ENCODE measurements at regions not wholly inside any gene's neighbourhood (a gene's known extent, or its start where the extent isn't known, plus 50 kb on each side); places are given as distances from the start of the nearest gene placed in this dataset.

DNA sequence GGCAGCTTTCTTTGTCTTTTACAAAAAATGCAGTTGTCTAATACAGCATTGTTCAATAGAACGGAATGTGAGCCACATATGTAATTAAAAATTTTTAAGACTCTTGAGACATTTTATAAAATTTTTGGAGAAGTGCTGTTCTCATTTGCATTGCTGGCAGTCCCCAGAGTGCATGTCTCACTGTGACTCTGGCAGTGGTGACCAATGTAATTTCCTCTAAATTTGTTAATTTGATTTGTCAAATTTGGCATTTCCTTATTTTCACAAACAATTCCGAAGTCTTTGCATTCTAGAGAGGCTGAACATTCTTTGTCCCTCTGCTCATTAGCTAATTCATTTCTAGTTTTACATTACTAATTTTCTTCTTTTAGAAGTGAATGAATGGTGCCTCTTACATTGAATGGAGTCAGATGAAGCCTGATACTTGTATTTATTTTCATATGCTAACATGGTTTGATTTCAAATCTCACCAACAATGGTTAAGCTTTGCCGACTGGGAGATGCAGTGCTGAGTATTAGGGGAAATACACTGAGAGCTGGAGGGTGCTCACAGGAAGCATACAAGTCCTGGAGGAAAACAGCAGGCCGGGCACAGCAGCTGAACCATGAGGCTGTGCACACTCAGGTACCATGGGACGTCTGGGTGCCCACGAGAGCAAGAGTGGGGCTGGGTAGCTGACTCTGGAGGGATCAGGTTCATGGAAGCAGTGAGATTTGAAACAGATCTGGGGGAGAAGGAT is 68.5 kb upstream of the ARMC2 start:
- DNase-seq: no peak

DNA sequence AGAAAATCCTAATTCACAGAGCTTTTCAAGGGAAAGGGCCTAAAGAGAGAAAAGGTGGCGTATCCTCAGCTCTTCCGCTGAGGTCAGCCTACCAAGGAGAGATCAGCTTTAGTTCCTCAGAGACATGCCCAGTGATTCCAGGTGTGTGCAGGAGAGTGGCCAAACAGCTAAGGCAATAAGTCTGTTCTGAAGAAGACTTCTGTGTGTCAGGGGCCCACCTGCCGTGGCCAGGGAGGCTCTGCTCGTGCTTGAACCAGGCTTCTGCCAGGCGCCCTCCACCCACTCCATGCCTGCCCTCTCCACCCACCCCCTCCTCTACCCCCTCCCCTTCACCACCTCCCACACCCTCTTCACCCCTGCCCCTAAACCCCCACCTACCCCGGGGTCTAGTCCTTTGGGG is 67.4 kb upstream of the ARMC2 start:
- DNase-seq: no peak

DNA sequence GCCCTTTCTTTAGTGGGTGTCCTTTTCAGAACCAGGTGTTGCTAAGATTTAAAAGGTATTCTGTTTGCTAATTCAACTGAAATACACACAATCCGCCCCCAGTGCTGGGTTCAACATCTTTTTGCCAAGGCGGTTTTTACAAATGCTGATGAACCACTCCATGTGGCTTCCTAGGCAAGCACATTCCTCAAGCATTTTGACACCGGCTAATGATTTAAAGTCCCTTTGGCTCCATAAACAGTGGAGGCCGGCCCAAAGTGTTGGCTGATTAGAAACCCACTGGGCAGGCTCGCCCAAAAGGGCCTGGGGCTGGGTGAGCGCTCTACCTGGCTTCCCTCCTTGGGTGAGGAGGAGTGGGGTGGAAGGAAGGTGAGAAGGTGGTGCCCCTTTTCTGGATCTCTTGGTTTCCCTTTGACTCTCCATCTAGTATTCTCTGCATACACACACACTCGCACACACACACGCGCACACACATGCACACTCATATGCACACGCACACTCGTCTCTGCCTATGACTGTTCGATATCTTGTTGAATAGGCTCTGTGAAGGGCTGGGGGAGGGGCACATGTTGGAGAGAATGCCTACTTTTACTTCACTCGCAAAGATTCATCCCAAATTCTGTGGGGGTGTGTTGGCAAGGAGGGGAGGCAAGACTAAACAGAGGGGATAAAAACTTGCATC is 66.7 kb upstream of the ARMC2 start:
- DNase-seq: no peak

DNA sequence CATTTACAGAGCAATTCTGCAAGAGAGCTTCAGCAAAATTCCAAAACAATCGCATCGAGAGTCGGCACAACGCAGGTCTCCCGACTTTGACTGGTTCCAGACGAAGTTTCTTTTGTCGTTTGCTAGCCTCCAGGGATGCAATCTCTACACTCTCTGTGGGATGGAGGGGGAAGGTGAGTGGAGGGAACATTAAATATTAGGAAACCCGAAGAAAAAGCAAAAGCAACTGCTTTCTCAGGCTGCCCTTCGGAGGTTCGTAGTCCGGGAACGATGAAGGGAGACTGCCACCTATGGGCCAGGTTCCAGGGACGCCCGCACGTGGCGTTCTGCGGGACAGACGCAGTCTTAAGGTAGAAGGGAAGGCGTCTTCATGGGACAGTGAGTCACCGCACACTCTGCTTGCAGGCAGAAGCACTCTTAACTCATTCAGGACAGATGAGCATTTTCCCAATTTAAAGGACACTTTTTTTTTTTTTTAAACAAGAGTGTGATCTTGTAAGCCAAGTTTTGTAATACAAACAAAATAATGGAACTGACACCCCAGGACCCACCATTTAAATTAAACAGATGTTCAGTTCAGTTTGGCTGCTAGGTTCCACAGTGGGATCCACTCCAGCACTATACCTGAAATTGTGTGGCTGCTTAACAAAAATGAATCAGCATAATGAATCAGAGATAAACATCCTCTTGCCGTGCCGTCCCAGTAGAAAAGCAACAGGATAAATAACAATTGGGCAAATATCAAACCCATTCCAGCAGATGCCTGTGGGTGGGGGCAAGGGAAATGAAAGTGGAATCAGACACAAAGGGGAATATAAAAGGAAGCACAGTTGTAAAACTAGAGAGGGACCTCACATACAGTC is 65.8 kb upstream of the ARMC2 start:
- DNase-seq: peak in 12 of 14 donors; percentile 13 to 70 (median 54)

DNA sequence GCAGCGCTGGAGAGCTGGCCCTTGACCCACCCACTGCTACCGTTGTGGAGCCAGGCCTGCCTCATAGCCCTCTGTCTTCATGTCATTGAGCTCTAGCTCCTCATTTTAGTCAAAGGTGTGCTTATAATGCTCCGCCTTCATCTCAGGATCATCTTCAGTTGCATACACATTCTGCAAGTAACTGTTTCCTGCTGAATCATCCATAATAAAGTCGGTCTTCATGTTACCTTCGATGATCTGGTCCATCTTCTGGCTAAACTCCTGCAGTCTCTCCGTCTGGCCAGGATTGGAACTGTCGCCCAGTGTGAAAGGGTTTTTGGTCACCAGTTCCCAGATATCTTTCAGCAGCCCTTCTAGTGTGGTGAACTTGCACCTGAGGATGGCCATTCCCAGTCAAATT is 62.6 kb upstream of the ARMC2 start:
- DNase-seq: no peak

DNA sequence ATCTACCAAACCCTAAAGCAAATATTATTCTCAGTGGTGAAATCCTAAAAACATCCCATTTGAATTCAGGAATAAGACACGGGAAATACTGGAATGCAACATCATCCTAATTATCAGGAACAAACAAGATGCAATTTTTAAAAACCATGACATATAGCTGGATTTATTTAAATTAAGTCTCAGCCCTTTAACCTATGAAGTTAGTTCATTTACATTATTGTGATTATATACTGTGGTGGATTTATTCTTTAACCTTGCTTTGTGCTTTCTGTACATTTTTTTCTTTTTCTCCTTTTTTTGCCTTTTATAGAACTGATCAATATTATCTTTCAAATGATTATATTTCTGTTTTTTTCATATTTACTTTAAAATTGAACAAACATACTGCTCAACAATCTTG is 59.8 kb upstream of the ARMC2 start:
- no peak for DNase-seq

DNA sequence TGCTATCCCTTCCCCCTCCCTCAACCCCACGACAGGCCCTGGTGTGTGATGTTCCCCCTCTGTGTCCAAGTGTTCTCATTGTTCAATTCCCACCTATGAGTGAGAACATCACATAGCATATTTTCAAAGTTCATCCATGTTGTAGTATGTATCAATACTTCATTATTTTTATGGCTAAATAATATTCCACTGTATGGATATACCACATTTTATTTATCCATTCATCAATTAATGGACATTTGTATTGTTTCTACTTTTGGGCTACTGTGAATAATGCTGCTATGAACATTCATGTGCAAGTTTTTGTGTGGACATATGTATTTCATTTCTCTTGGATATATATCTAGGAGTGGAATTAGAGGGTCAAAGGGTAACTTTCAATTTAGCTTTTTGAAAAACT is 58.7 kb upstream of the ARMC2 start:
- no peak for DNase-seq

DNA sequence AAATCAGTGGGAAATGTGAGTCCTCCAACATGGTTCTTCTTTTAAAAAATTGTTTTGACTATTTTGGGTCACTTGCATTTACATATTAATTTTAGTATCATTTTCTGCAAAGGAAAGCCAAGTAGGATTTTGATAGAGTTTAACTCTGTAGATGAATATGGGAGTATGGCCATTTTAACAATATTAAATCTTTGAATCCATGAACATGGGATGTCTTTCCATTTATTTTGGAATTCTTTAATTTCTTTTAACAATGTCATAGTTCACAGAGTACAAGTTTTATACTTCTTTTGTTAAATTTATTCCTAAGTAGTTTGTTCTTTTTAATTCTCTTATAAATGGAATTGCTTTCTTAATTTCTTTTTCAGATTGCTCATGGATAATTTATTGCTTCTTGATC is 56.5 kb upstream of the ARMC2 start:
- no peak for DNase-seq

DNA sequence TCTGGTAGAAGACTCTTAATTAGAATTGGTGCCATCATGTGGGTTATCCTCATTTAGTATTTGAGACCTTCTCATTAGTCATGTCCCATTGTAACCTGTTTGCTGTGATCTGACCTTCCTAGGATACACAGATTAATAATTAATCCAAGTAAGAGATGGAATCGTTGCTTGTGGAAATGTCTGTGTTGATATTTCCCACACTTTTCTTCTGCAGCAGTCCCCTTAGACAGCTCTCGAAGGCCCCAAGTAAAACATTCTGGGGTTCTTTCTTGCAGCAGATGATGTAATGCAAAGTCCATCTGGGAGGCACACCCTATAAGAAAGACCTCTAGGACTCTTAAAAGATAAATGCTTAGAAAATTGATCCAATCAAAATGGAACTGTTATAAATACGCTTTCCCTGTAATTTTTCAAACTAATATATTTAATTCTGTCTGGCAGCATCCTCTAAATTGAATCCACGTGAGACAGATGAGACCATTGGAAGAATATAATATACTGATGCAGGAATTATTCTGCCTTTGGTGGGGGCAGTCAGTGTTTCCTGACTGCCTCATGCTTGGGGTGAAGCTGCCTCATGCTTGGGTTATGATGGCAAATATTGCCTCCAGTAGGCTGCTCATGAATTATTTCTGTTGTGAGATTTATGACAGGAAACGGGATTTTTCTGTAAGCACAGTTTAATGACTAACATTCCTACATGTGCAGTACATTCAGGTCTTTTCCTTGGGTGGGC is 54.5 kb upstream of the ARMC2 start:
- DNase-seq: no peak

DNA sequence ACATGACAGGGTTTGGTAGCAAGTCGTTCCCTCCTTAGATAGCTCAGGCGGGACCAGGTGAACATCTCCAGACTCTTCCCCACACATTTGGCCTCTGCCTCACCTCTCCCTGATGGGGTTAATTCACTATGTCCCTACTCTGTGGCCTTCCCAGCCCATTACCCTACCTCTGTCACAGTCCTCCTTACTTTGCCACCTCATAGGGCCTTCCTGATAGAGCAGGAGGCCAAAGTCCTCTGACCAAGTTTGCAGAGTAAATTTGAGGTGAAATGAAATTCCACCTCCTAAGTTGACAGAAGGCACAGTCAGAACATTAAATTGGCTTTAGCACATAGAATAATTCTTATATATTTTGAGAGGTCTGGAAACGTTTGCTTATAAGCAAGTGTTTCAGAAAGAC is 53.1 kb upstream of the ARMC2 start:
- DNase-seq: no peak

DNA sequence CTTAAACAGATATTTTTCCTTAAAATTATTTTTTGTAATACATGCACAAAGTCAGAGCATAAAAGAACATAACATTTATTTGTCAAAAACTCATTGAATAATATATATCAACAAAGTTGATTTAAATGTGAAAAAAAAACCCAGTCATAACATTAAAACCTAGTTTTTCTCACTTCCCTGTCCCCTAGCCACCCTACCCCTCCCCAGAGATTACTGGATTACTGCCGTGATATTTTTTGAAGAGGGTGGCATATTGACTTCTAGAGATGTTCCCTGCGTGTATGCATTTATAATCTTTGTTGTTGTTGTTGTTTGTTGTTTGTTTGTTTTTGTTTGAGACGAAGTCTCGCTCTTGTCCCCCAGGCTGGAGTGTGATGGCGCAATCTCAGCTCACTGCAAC is 52.4 kb upstream of the ARMC2 start:
- no peak for DNase-seq

DNA sequence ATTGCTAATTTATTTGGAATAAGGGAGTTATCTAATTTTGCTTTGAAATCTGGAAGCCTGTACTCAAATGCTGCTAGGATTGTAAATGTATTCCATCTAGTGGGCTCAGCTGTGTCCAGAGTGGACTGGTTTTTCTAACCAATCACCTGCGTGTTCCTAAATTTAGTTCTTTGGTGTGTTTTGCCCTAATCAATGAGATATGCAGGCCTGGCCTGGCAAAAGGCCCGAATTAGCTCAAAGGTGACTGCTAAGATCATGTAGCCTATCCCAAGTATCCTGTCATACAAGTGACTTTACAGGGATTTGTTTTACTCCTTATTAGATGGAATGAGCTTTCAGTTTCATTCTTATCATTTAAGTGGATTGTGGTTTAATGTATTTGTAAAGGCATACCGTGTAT is 51.3 kb upstream of the ARMC2 start:
- no peak for DNase-seq

DNA sequence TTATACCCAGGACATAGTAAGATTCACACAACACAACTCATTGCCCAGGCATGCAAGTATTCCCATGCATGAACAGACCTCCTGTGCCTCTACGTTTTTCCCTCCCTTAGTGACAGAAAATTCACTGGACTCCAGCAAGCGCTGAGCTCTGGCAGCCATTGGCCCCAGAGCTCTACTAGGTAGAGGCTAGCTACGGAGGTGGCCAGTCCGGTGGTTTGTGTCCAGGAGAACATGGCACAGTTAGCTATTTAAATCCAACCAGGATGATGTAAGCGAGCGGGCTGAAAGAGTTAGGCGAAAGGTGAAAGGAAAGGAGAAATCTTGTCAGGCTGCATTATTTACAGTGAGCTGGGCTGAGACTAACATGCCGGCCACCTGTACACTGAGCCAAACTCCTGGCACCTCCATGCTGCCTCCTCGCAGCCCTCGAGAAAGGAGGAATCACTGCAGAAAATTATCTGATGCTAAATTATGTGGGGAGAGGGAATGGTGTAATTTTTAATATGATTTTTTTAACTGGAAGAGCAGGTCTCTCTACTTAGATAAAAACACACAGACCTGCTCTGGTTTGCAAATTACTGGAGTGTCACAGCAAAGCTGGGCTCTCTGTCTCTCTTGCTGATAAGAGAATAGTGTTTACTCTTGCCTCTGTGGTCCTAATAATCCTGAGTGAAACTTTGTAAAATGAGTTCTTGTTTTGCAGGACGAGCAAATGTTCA is 50.1 kb upstream of the ARMC2 start:
- DNase-seq: peak in 1 of 14 donors; percentile 92
